ENCODE measurements at regions not wholly inside any gene's neighbourhood (a gene's known extent, or its start where the extent isn't known, plus 50 kb on each side); places are given as distances from the start of the nearest gene placed in this dataset.

DNA sequence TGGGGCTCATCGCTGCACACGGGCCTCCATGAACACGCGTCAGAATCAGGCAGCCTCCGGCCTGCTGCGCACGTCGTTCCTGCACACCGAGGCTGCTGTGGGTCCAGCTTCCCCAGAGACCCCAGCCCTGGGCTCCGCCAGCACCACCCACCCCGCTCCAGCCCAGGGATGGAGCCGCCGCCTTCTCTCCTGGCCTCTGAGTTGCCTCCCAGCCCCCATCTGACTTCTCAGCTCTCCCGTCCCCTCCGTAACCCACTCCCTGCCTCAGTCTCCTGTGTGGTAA, 253.9 kb upstream of the SFSWAP start:
- TF ChIP-seq SP2 (IDR thresholded peaks at IDR 0.05; ENCODE audit: low read length) (no peak), POU5F1 (IDR thresholded peaks at IDR 0.05; ENCODE audit: low read depth, low read length) (no peak), RXRA (IDR thresholded peaks at IDR 0.05; ENCODE audit: insufficient read depth, low read depth, low read length) (no peak), MAFK (IDR thresholded peaks at IDR 0.05; ENCODE audit: low read depth, low read length) (no peak), FOSL1 (IDR thresholded peaks at IDR 0.05; ENCODE audit: insufficient read depth, low read depth, low read length) (no peak), ASH2L (IDR thresholded peaks at IDR 0.05; ENCODE audit: low read length) (no peak), SP1 (IDR thresholded peaks at IDR 0.05; ENCODE audit: low read depth, low read length) (no peak), RNF2 (IDR thresholded peaks at IDR 0.05; ENCODE audit: borderline replicate concordance, low read depth, low read length, missing control alignments, poor library complexity, severe bottlenecking) (no peak), GTF2F1 (IDR thresholded peaks at IDR 0.05; ENCODE audit: borderline replicate concordance, low read depth, low read length) (no peak), CHD2 (IDR thresholded peaks at IDR 0.05; ENCODE audit: low read length) (no peak)
- TF ChIP-seq, protein P1, sequence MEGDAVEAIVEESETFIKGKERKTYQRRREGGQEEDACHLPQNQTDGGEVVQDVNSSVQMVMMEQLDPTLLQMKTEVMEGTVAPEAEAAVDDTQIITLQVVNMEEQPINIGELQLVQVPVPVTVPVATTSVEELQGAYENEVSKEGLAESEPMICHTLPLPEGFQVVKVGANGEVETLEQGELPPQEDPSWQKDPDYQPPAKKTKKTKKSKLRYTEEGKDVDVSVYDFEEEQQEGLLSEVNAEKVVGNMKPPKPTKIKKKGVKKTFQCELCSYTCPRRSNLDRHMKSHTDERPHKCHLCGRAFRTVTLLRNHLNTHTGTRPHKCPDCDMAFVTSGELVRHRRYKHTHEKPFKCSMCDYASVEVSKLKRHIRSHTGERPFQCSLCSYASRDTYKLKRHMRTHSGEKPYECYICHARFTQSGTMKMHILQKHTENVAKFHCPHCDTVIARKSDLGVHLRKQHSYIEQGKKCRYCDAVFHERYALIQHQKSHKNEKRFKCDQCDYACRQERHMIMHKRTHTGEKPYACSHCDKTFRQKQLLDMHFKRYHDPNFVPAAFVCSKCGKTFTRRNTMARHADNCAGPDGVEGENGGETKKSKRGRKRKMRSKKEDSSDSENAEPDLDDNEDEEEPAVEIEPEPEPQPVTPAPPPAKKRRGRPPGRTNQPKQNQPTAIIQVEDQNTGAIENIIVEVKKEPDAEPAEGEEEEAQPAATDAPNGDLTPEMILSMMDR (IDR thresholded peaks at IDR 0.05; ENCODE audit: control extremely low read depth in 1 of 3, insufficient read depth in 1 of 3, low read depth in 1 of 3, low read length in 3 of 3), result no peak
- Histone ChIP-seq H2BK15ac (ENCODE audit: low read length) (no peak overlapping the region), H2AFZ (ENCODE audit: low read length) (no peak overlapping the region), H3K79me1 (ENCODE audit: low read depth, low read length) (no peaks in the 10 kb centered on the region), H3K9me3 (ENCODE audit: insufficient read depth in 2 of 2, low read depth in 1 of 2, low read length in 1 of 2) (no peaks in the 10 kb centered on the region), H3K14ac (ENCODE audit: insufficient read length) (no peak overlapping the region), H3K36me3 (ENCODE audit: control insufficient read depth in 2 of 4, insufficient read depth in 4 of 4, low read length in 3 of 4) (no peaks in the 10 kb centered on the region), H2BK12ac (ENCODE audit: low read depth, low read length) (no peak overlapping the region), H2BK20ac (ENCODE audit: low read length) (no peak overlapping the region), H3K4me2 (ENCODE audit: insufficient read depth in 1 of 2, low read depth in 2 of 2, low read length in 2 of 2) (no peak overlapping the region), H3K27ac (ENCODE audit: low read depth, low read length) (no peak overlapping the region), H3K79me2 (ENCODE audit: control insufficient read depth in 1 of 2, insufficient read depth in 2 of 2, low read length in 2 of 2) (no peaks in the 10 kb centered on the region), H3K4me3 (ENCODE audit: extremely low read depth in 1 of 4, insufficient read depth in 2 of 4, low read depth in 3 of 4, low read length in 4 of 4) (no peak overlapping the region), H2AK5ac (ENCODE audit: low read depth, low read length) (no peak overlapping the region), H4K20me1 (replicated peaks in 1 of 2; ENCODE audit: control insufficient read depth in 1 of 2, insufficient read depth in 2 of 2, low read length in 2 of 2) (no peaks in the 10 kb centered on the region), H3K9ac (replicated peaks in 1 of 4; ENCODE audit: extremely low read depth in 1 of 4, low read depth in 3 of 4, low read length in 3 of 4) (no peak overlapping the region), H4K91ac (replicated peaks; ENCODE audit: insufficient read length, low read length) (no peak overlapping the region), H2BK120ac (replicated peaks; ENCODE audit: low read depth, low read length) (no peak overlapping the region), H3K56ac (replicated peaks; ENCODE audit: insufficient read length, low read depth, low read length) (no peak overlapping the region), H3K4ac (replicated peaks; ENCODE audit: insufficient read length, low read depth, low read length) (no peak overlapping the region), H4K8ac (ENCODE audit: extremely low read depth, insufficient read depth, low read length) (no peak overlapping the region), H2BK5ac (ENCODE audit: low read depth, low read length) (no peak overlapping the region), H3K18ac (ENCODE audit: extremely low read depth, low read length) (no peak overlapping the region), H3K23ac (ENCODE audit: insufficient read length) (no peak overlapping the region), H3K23me2 (ENCODE audit: low read depth, low read length) (no peaks in the 10 kb centered on the region; the same call in 1 of the 2 replicates), H3K27me3 (replicated peaks in 1 of 4; ENCODE audit: control insufficient read depth in 3 of 4, extremely low read depth in 1 of 4, insufficient read depth in 3 of 4, low read length in 3 of 4) (no peaks in the 10 kb centered on the region), H4K5ac (ENCODE audit: insufficient read length, low read depth, low read length) (no peak overlapping the region), H3K4me1 (replicated peaks in 1 of 4; ENCODE audit: control insufficient read depth in 3 of 4, insufficient read depth in 4 of 4, low read length in 3 of 4) (no peaks in the 10 kb centered on the region)
- 92% methylated on average over 15 of the region's 15 CpGs; no CpG with 5 or more reads in 1 of the 2 experiments for WGBS, 2 experiments (ENCODE audit: extremely low coverage in 1 of 2, insufficient coverage in 1 of 2, insufficient read length in 1 of 2, insufficient replicate concordance in 2 of 2, low coverage in 1 of 2, low lambda C conversion rate in 2 of 2, missing lambda C conversion rate in 1 of 2)
- ChIA-PET POLR2A (ENCODE audit: partially characterized antibody) (no interaction called here), CTCF (ENCODE audit: partially characterized antibody) (interaction anchor here (1.2 to 1.4 kb wide), 2 partner anchors 35 to 341 kb away, joined by 3 to 4 read pairs; no protein-coding TSS in a partner anchor)
- no peak for FAIRE-seq
- no peak for DNase-seq (ENCODE audit: low read depth in 1 of 2, low spot score in 2 of 2)

All from H1 (cell line).